ENCODE measurements at regions not wholly inside any gene's neighbourhood (a gene's known extent, or its start where the extent isn't known, plus 50 kb on each side); places are given as distances from the start of the nearest gene placed in this dataset.

- TF ChIP-seq POLR2A (IDR thresholded peaks at IDR 0.05): no peak
- TF ChIP-seq, protein P1, sequence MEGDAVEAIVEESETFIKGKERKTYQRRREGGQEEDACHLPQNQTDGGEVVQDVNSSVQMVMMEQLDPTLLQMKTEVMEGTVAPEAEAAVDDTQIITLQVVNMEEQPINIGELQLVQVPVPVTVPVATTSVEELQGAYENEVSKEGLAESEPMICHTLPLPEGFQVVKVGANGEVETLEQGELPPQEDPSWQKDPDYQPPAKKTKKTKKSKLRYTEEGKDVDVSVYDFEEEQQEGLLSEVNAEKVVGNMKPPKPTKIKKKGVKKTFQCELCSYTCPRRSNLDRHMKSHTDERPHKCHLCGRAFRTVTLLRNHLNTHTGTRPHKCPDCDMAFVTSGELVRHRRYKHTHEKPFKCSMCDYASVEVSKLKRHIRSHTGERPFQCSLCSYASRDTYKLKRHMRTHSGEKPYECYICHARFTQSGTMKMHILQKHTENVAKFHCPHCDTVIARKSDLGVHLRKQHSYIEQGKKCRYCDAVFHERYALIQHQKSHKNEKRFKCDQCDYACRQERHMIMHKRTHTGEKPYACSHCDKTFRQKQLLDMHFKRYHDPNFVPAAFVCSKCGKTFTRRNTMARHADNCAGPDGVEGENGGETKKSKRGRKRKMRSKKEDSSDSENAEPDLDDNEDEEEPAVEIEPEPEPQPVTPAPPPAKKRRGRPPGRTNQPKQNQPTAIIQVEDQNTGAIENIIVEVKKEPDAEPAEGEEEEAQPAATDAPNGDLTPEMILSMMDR (IDR thresholded peaks at IDR 0.05): no peak
- Histone ChIP-seq H3K4me1 (no peaks in the 10 kb centered on the region), H3K27ac (no peak overlapping the region), H3K27me3 (peaks cover 0 to 17% (median 0%) of the 10 kb centered on the region in 9 donors), H3K4me3 (no peak overlapping the region), H3K36me3 (no peaks in the 10 kb centered on the region), H3K9me3 (no peaks in the 10 kb centered on the region)
- intact Hi-C loops (cut with DNase I): loop anchor here in 5 of 10 donors (10.0 kb wide), 3 partner anchors 375 to 755 kb away; no protein-coding TSS in a partner anchor
- 54 to 79% (median 63%) methylated on average over 5 of the region's 5 CpGs for WGBS, 4 donors
- DNase-seq (no peak), ATAC-seq (no peak)
Measured at GRCh38 chr4:55729351-55730279, 90.0 kb upstream of the EXOC1L start.

DNA sequence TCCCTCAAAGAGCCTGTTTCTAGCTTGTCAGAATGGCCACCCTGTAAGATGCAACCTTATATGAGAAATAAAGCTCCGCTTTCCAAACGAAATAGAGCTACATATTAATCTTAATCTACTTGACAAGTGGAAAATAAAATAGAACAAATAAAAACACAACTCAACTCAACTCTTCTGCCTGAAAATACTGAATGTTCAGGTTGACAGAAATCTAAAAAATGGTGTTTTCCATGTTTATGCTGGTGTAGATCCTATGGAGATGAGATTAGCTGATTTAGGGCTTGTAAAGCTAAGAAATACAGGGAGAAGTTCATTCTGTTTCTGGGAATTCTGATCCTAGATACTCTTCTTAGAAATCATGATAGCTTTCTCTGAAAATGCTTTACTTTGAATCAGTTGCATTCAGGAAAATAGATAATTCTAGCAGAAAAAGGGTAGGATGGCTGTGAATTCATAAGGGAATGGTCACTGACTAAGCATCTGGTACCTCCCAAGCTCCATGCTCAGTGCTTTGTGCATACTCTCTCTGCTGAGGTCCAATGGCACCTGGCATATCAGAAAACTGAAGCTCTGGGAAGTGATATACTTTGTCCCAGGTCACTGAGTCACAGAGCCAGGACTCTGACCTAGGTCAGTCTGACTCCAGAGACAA is 89.2 kb upstream of the EXOC1L start:
- H3K27me3 ChIP-seq: peaks cover 0 to 17% (median 0%) of the 10 kb centered on the region in 9 donors
- no peak for ATAC-seq
- no peak for DNase-seq
- H3K27ac ChIP-seq: no peak overlapping the region
- no peak for TF ChIP-seq POLR2A (IDR thresholded peaks at IDR 0.05)
- TF ChIP-seq, protein P1 (IDR thresholded peaks at IDR 0.05): no peak
- no peaks in the 10 kb centered on the region for H3K9me3 ChIP-seq
- no peaks in the 10 kb centered on the region for H3K4me1 ChIP-seq
- intact Hi-C loops (cut with DNase I): loop anchor here in 5 of 10 donors (10.0 kb wide), 3 partner anchors 376 to 756 kb away; no protein-coding TSS in a partner anchor
- H3K4me3 ChIP-seq: no peak overlapping the region
- no peaks in the 10 kb centered on the region for H3K36me3 ChIP-seq
- 89 to 94% (median 91%) methylated on average over 2 of the region's 2 CpGs for WGBS, 4 donors

- H3K4me1 ChIP-seq: no peaks in the 10 kb centered on the region
- 75 to 81% (median 80%) methylated on average over 2 of the region's 2 CpGs for WGBS, 4 donors
- H3K36me3 ChIP-seq: no peaks in the 10 kb centered on the region
- H3K9me3 ChIP-seq: no peaks in the 10 kb centered on the region
- DNase-seq (no peak), ATAC-seq (no peak)
- H3K27ac ChIP-seq: no peak overlapping the region
- peaks cover 0 to 20% (median 0%) of the 10 kb centered on the region in 9 donors for H3K27me3 ChIP-seq
- intact Hi-C loops (cut with DNase I): loop anchor here in 5 of 10 donors (10.0 kb wide), 3 partner anchors 377 to 757 kb away; no protein-coding TSS in a partner anchor
- TF ChIP-seq, protein P1 (IDR thresholded peaks at IDR 0.05): no peak
- TF ChIP-seq POLR2A (IDR thresholded peaks at IDR 0.05): no peak
- no peak overlapping the region for H3K4me3 ChIP-seq
Measured at GRCh38 chr4:55731959-55732358, 87.6 kb upstream of the EXOC1L start.

GRCh38 chr4:55732864-55733263 is 86.7 kb upstream of the EXOC1L start:
- DNase-seq: no peak
- TF ChIP-seq, protein P1 (IDR thresholded peaks at IDR 0.05): no peak
- 72 to 77% (median 73%) methylated on average over 3 of the region's 3 CpGs for WGBS, 4 donors
- Histone ChIP-seq H3K4me1 (no peaks in the 10 kb centered on the region), H3K27ac (no peak overlapping the region), H3K9me3 (no peaks in the 10 kb centered on the region), H3K4me3 (no peak overlapping the region), H3K36me3 (no peaks in the 10 kb centered on the region), H3K27me3 (peaks cover 0 to 22% (median 0%) of the 10 kb centered on the region in 9 donors)
- no peak for ATAC-seq
- intact Hi-C loops (cut with DNase I): loop anchor here in 5 of 10 donors (10.0 kb wide), 3 partner anchors 378 to 758 kb away; no protein-coding TSS in a partner anchor

Measured in heart left ventricle (tissue), 16 donors.